Thoracic aorta (tissue), 2 donors: ENCODE measurements at regions not wholly inside any gene's neighbourhood (a gene's known extent, or its start where the extent isn't known, plus 50 kb on each side); places are given as distances from the start of the nearest gene placed in this dataset.
"Not testable (repeated sequence)": the region's sequence is repeated elsewhere in the genome, so short reads cannot be mapped to it uniquely, and the experiment has no call there.

Source experiments
- ATAC-seq: fragments of 150-250 bp; one replicate; pipeline ENCODE4 v1.8.0; 2017; ENCODE audit warnings: low read depth; ENCODE audit not compliant: insufficient number of reproducible peaks, low FRiP score
- DNase-seq: peaks from one replicate; pipeline ENCODE4 v3.0.0-alpha.2; 2020; ENCODE audit warnings: low spot score
- H3K27ac ChIP-seq, 2 donors: fragments of 200-600 bp; sonication (generic); 1 replicate in 1 of 2; 2 replicates in 1 of 2; pipeline ENCODE4 v1.5.1; 2016; ENCODE audit warnings: mild to moderate bottlenecking in 2 of 2, moderate library complexity in 2 of 2
- H3K27me3 ChIP-seq: fragments of 200-600 bp; sonication (generic); replicated peaks from 2 replicates; pipeline ENCODE4 v1.6.0; 2016; ENCODE audit warnings: mild to moderate bottlenecking; ENCODE audit not compliant: insufficient read depth
- H3K36me3 ChIP-seq: fragments of 200-600 bp; sonication (generic); one replicate; pipeline ENCODE4 v1.5.1; 2016
- H3K4me1 ChIP-seq, 2 donors: fragments of 200-600 bp; sonication (generic); 1 replicate in 1 of 2; 2 replicates in 1 of 2; pipeline versions ENCODE4 v1.5.1 to v1.6.0; 2016; ENCODE audit warnings: low read depth in 2 of 2, mild to moderate bottlenecking in 1 of 2; ENCODE audit not compliant: control insufficient read depth in 1 of 2
- H3K4me3 ChIP-seq: fragments of 200-600 bp; sonication (generic); 2 replicates; pipeline ENCODE4 v1.5.1; 2016; ENCODE audit warnings: mild to moderate bottlenecking
- H3K9me3 ChIP-seq: fragments of 200-600 bp; sonication (generic); 2 replicates; pipeline ENCODE4 v1.5.1; 2016
- CTCF ChIP-seq: fragments of 200-600 bp; sonication (generic); IDR thresholded peaks from one replicate; pipeline ENCODE4 v1.5.1; 2019; ENCODE audit warnings: antibody characterized with exemption

- Histone ChIP-seq H3K27me3 (no peaks in the 10 kb centered on the region), H3K9me3 (no peaks in the 10 kb centered on the region), H3K4me3 (no peak overlapping the region), H3K4me1 (no peaks in the 10 kb centered on the region), H3K27ac (no peak overlapping the region), H3K36me3 (no peaks in the 10 kb centered on the region)
- DNase-seq: no peak
- TF ChIP-seq CTCF: no peak
- no peak for ATAC-seq
These were observed 1351.9 kb downstream of the REEP3 start for GRCh38 chr10:64873088-64873487.

GRCh38 chr10:64873959-64874358 is 1352.8 kb downstream of the REEP3 start:
- no peak for TF ChIP-seq CTCF
- Histone ChIP-seq H3K4me3 (no peak overlapping the region), H3K9me3 (no peaks in the 10 kb centered on the region), H3K36me3 (no peaks in the 10 kb centered on the region), H3K4me1 (no peaks in the 10 kb centered on the region), H3K27me3 (no peaks in the 10 kb centered on the region), H3K27ac (no peak overlapping the region)
- DNase-seq: no peak
- ATAC-seq: no peak

DNA sequence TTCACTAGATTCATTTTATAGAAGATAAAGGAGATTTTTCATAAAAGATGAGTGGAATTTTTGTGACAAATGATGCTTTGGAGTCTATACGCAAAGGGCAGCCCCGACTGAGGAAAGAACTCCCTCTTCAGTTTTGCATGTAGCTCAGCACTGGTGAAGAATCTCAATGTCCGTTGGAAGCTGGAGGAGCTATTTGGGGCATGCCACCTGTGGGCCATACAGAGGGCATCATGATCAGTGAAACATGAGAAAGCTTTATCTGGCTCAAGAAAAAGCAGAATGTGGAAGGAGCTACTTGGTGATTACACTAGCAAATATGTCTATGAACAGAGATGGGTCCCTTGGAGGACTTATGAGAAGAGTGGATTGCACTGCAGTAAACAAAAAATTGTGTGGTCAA is 1359.3 kb downstream of the REEP3 start:
- no peak for TF ChIP-seq CTCF
- ATAC-seq (no peak), DNase-seq (no peak)
- H3K4me1 ChIP-seq: no peaks in the 10 kb centered on the region
- H3K36me3 ChIP-seq: no peaks in the 10 kb centered on the region
- H3K27ac ChIP-seq: no peak overlapping the region
- no peaks in the 10 kb centered on the region for H3K27me3 ChIP-seq
- no peaks in the 10 kb centered on the region for H3K9me3 ChIP-seq
- no peak overlapping the region for H3K4me3 ChIP-seq

DNA sequence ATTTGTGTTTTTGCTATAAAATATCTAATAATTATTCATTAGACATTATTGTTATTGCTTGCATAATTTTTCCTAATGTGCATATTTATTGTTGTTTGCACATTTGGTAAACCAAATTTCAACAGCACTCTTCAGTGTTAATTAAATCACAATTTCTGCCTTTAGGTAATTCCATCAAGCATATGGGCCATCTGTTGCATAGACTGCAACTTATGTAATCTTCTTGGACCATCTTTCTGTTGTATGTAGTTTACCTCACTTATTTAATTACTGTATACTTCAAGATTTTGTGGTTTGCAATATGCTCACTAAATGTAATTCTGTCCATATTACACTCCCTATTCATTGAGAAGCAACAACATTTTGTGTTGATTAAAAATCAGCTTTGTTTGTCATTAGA is 1360.1 kb downstream of the REEP3 start:
- H3K27me3 ChIP-seq: no peaks in the 10 kb centered on the region
- H3K36me3 ChIP-seq: no peaks in the 10 kb centered on the region
- TF ChIP-seq CTCF: no peak
- no peaks in the 10 kb centered on the region for H3K9me3 ChIP-seq
- H3K4me1 ChIP-seq: no peaks in the 10 kb centered on the region
- no peak for DNase-seq
- no peak overlapping the region for H3K4me3 ChIP-seq
- no peak for ATAC-seq
- no peak overlapping the region for H3K27ac ChIP-seq

DNA sequence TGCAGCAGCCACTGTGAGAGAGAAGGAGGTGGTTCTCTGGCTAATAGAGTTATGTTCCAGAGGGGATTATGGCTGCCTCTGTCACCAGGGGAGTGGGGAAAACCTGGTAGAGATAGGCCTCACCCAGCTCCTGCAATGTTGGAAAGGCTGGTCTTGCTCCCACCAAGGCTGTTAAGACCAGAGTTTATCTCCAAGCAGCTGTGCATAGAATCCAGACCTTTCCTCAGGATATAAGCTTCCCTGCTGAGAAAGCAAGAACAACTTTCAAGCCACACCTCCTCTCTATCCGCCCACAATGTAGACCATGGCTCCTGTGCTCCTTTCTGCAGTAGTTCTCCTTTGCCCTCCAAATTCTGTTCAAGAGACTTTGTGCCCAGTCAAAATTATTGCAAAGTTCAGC is 1375.4 kb downstream of the REEP3 start:
- no peaks in the 10 kb centered on the region for H3K36me3 ChIP-seq
- TF ChIP-seq CTCF: no peak
- H3K9me3 ChIP-seq: no peaks in the 10 kb centered on the region
- DNase-seq (no peak), ATAC-seq (no peak)
- no peaks in the 10 kb centered on the region for H3K4me1 ChIP-seq
- no peak overlapping the region for H3K27ac ChIP-seq
- H3K4me3 ChIP-seq: no peak overlapping the region
- no peaks in the 10 kb centered on the region for H3K27me3 ChIP-seq

DNA sequence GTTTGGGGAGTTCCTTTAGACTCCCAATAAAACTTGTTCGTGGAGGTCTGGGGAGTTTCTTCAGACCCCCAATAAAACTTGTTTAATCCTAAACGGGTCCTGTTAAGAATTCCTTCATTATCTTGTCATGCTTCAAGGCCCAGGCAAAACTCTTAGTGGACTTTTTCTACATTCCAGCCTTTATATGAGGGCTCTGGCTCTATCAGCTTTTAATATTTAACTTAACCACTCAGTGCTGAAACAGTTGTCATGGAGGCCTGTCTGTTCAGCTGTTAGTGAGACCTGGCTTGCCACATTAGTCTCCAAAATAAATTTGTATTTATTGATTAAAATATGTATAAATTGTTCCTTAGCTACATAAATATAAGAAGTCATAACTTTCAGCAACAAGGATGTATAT is 1385.1 kb downstream of the REEP3 start:
- not testable (repeated sequence) for H3K9me3 ChIP-seq, H3K27ac ChIP-seq, H3K4me3 ChIP-seq, ATAC-seq, DNase-seq, H3K27me3 ChIP-seq, H3K4me1 ChIP-seq, H3K36me3 ChIP-seq

GRCh38 chr10:64924306-64924705 is 1403.1 kb downstream of the REEP3 start:
- H3K4me3 ChIP-seq, H3K9me3 ChIP-seq, DNase-seq, H3K4me1 ChIP-seq, H3K27ac ChIP-seq, H3K36me3 ChIP-seq, ATAC-seq, H3K27me3 ChIP-seq: not testable (repeated sequence)
